ENCODE measurements at regions not wholly inside any gene's neighbourhood (a gene's known extent, or its start where the extent isn't known, plus 50 kb on each side); places are given as distances from the start of the nearest gene placed in this dataset.

- no peak for TF ChIP-seq EZH2 (IDR thresholded peaks at IDR 0.05; ENCODE audit: insufficient read depth, poor library complexity, severe bottlenecking)
- TF ChIP-seq EZH2phosphoT487 (IDR thresholded peaks at IDR 0.05; ENCODE audit: insufficient read depth, low read depth), result no peak
These were observed 120.6 kb downstream of the SPRY1 start for GRCh38 chr4:123517176-123517575.
